Esophagus (tissue), 2 donors: ENCODE measurements at regions not wholly inside any gene's neighbourhood (a gene's known extent, or its start where the extent isn't known, plus 50 kb on each side); places are given as distances from the start of the nearest gene placed in this dataset.

ENCODE experiments used
- H3K27ac ChIP-seq, 2 donors: one replicate each; pipeline ENCODE4 v1.5.1; 2013; ENCODE audit warnings: low read depth in 2 of 2, mild to moderate bottlenecking in 2 of 2, inconsistent platforms in 1 of 2, low read length in 1 of 2, moderate library complexity in 1 of 2
- H3K27me3 ChIP-seq, 2 donors: one replicate each; pipeline ENCODE4 v1.6.1; 2013; ENCODE audit warnings: low read length in 2 of 2, control low read depth in 1 of 2, mild to moderate bottlenecking in 1 of 2; ENCODE audit not compliant: insufficient read depth in 2 of 2, control insufficient read depth in 1 of 2
- H3K36me3 ChIP-seq, 2 donors: one replicate each; pipeline ENCODE4 v1.6.1; 2013; ENCODE audit warnings: low read length in 1 of 2; ENCODE audit not compliant: control insufficient read depth in 2 of 2, insufficient read depth in 2 of 2
- H3K4me1 ChIP-seq, 2 donors: one replicate each; pipeline ENCODE4 v1.6.1; 2013; ENCODE audit warnings: low read length in 1 of 2; ENCODE audit not compliant: control insufficient read depth in 2 of 2, insufficient read depth in 2 of 2
- H3K4me3 ChIP-seq, 2 donors: one replicate each; pipeline ENCODE4 v1.5.1; 2013; ENCODE audit warnings: low read length in 2 of 2, mild to moderate bottlenecking in 2 of 2, low read depth in 1 of 2, moderate library complexity in 1 of 2
- H3K9me3 ChIP-seq, 2 donors: one replicate each; pipeline ENCODE4 v1.6.1; 2013; ENCODE audit warnings: mild to moderate bottlenecking in 2 of 2, low read depth in 1 of 2, low read length in 1 of 2, moderate library complexity in 1 of 2; ENCODE audit not compliant: control insufficient read depth in 2 of 2, insufficient read depth in 1 of 2
- WGBS, 2 donors: extraction: QIAGEN DNeasy Blood & Tissue Kit; methylation state at CpG; one replicate each; pipeline ENCODE4 v1.1.7; 2013; 5-methylcytosine and 5-hydroxymethylcytosine counted together
- donor health status: healthy with polysubstance abuse.
- donor health status: Bipolar disorder and iron deficiency.

- H3K27me3 ChIP-seq = no peaks in the 10 kb centered on the region
- H3K4me1 ChIP-seq = no peaks in the 10 kb centered on the region
- no peak overlapping the region for H3K4me3 ChIP-seq
- no peaks in the 10 kb centered on the region for H3K36me3 ChIP-seq
- no peak overlapping the region for H3K27ac ChIP-seq
- H3K9me3 ChIP-seq = no peaks in the 10 kb centered on the region
- 65 to 74% methylated on average over 4 of the region's 4 CpGs for WGBS, 2 donors
These were observed 66.7 kb downstream of the BARHL2 start for GRCh38 chr1:90650401-90650800.

GRCh38 chr1:90640325-90640724, 76.8 kb downstream of the BARHL2 start:
- H3K27ac ChIP-seq = no peak overlapping the region
- no peaks in the 10 kb centered on the region for H3K27me3 ChIP-seq
- no peak overlapping the region for H3K4me3 ChIP-seq
- H3K4me1 ChIP-seq = no peaks in the 10 kb centered on the region
- H3K9me3 ChIP-seq = no peaks in the 10 kb centered on the region
- 80 to 81% methylated on average over 4 of the region's 4 CpGs for WGBS, 2 donors
- H3K36me3 ChIP-seq = no peaks in the 10 kb centered on the region

GRCh38 chr1:90622666-90623065, 94.4 kb downstream of the BARHL2 start:
- H3K27me3 ChIP-seq = no peaks in the 10 kb centered on the region
- no peak overlapping the region for H3K27ac ChIP-seq
- no peaks in the 10 kb centered on the region for H3K36me3 ChIP-seq
- WGBS, 2 donors = 74 to 77% methylated on average over 5 of the region's 5 CpGs
- H3K4me1 ChIP-seq = no peaks in the 10 kb centered on the region
- H3K4me3 ChIP-seq = no peak overlapping the region
- H3K9me3 ChIP-seq = no peaks in the 10 kb centered on the region

- 79 to 84% methylated on average over 3 of the region's 3 CpGs for WGBS, 2 donors
- Histone ChIP-seq H3K9me3 (no peaks in the 10 kb centered on the region), H3K27ac (no peak overlapping the region), H3K4me1 (no peaks in the 10 kb centered on the region), H3K36me3 (no peaks in the 10 kb centered on the region), H3K27me3 (no peaks in the 10 kb centered on the region), H3K4me3 (no peak overlapping the region)
These were observed 95.1 kb downstream of the BARHL2 start for GRCh38 chr1:90621986-90622385.

- H3K4me1 ChIP-seq = no peaks in the 10 kb centered on the region
- H3K36me3 ChIP-seq = no peaks in the 10 kb centered on the region
- 67 to 72% methylated on average over 4 of the region's 4 CpGs for WGBS, 2 donors
- H3K27ac ChIP-seq = no peak overlapping the region
- no peak overlapping the region for H3K4me3 ChIP-seq
- H3K27me3 ChIP-seq = no peaks in the 10 kb centered on the region
- no peaks in the 10 kb centered on the region for H3K9me3 ChIP-seq
These were observed 100.7 kb downstream of the BARHL2 start for GRCh38 chr1:90616395-90616794.

GRCh38 chr1:90614872-90615271, 102.2 kb downstream of the BARHL2 start:
- no peaks in the 10 kb centered on the region for H3K36me3 ChIP-seq
- 64 to 74% methylated on average over 1 of the region's 1 CpG for WGBS, 2 donors
- no peaks in the 10 kb centered on the region for H3K27me3 ChIP-seq
- no peaks in the 10 kb centered on the region for H3K4me1 ChIP-seq
- no peak overlapping the region for H3K4me3 ChIP-seq
- no peaks in the 10 kb centered on the region for H3K9me3 ChIP-seq
- no peak overlapping the region for H3K27ac ChIP-seq

- Histone ChIP-seq H3K4me1 (no peaks in the 10 kb centered on the region), H3K36me3 (no peaks in the 10 kb centered on the region), H3K27ac (no peak overlapping the region), H3K27me3 (no peaks in the 10 kb centered on the region), H3K9me3 (no peaks in the 10 kb centered on the region), H3K4me3 (no peak overlapping the region)
- 27 to 44% methylated on average over 5 of the region's 5 CpGs for WGBS, 2 donors
These were observed 103.7 kb downstream of the BARHL2 start for GRCh38 chr1:90613371-90613770.

GRCh38 chr1:90612033-90612432, 105.1 kb downstream of the BARHL2 start:
- Histone ChIP-seq H3K4me1 (no peaks in the 10 kb centered on the region), H3K4me3 (no peak overlapping the region), H3K9me3 (no peaks in the 10 kb centered on the region), H3K36me3 (no peaks in the 10 kb centered on the region), H3K27me3 (no peaks in the 10 kb centered on the region), H3K27ac (no peak overlapping the region)
- 89% methylated on average over 2 of the region's 2 CpGs for WGBS, 2 donors

GRCh38 chr1:90607736-90608135, 109.4 kb downstream of the BARHL2 start:
- Histone ChIP-seq H3K4me3 (no peak overlapping the region), H3K4me1 (no peaks in the 10 kb centered on the region), H3K36me3 (no peaks in the 10 kb centered on the region), H3K27ac (no peak overlapping the region), H3K27me3 (no peaks in the 10 kb centered on the region), H3K9me3 (no peaks in the 10 kb centered on the region)
- WGBS, 2 donors = 76 to 83% methylated on average over 4 of the region's 4 CpGs

- no peak overlapping the region for H3K27ac ChIP-seq
- no peak overlapping the region for H3K4me3 ChIP-seq
- H3K27me3 ChIP-seq = no peaks in the 10 kb centered on the region
- 50 to 58% methylated on average over 1 of the region's 1 CpG for WGBS, 2 donors
- H3K4me1 ChIP-seq = no peaks in the 10 kb centered on the region
- no peaks in the 10 kb centered on the region for H3K36me3 ChIP-seq
- no peaks in the 10 kb centered on the region for H3K9me3 ChIP-seq
These were observed 112.0 kb downstream of the BARHL2 start for GRCh38 chr1:90605070-90605469.
